ENCODE measurements at regions not wholly inside any gene's neighbourhood (a gene's known extent, or its start where the extent isn't known, plus 50 kb on each side); places are given as distances from the start of the nearest gene placed in this dataset.
A peak's percentile ranks its signal among the peaks of the same experiment; 100 is the strongest.

GRCh38 chr10:90592638-90593302 lies 265.1 kb downstream of the HTR7 start:
- intact Hi-C loops (cut with DNase I), result loop anchor here (5.0 kb wide), 1 partner anchor 800 kb away; no protein-coding TSS in a partner anchor
- no peak overlapping the region for H3K27ac ChIP-seq (replicated peaks in 1 of 4)
- TF ChIP-seq POLR2AphosphoS5 (IDR thresholded peaks at IDR 0.05), result no peak
- peak in 1 of 3 experiments; percentile 16 for TF ChIP-seq CTCF (IDR thresholded peaks at IDR 0.05)
- H3K4me3 ChIP-seq, result no peak overlapping the region
- 27% methylated on average over 3 of the region's 3 CpGs for WGBS
- no peaks in the 10 kb centered on the region for H3K27me3 ChIP-seq
- no peaks in the 10 kb centered on the region for H3K36me3 ChIP-seq
- H3K9me3 ChIP-seq, result no peaks in the 10 kb centered on the region
- DNase-seq (ENCODE audit: extremely low spot score), result peak; percentile 91
- no peaks in the 10 kb centered on the region for H3K4me1 ChIP-seq

- intact Hi-C loops (cut with DNase I), result no loop called here
- Histone ChIP-seq H3K27me3 (no peaks in the 10 kb centered on the region), H3K4me1 (no peaks in the 10 kb centered on the region), H3K4me3 (no peak overlapping the region), H3K36me3 (no peaks in the 10 kb centered on the region), H3K27ac (replicated peaks in 1 of 4) (no peak overlapping the region), H3K9me3 (no peaks in the 10 kb centered on the region)
- no peak for DNase-seq (ENCODE audit: extremely low spot score)
- WGBS, result 87% methylated on average over 4 of the region's 4 CpGs
- no peak for TF ChIP-seq POLR2A (IDR thresholded peaks at IDR 0.05; ENCODE audit: low read depth)
Measured at GRCh38 chr10:90598513-90598912, 259.3 kb downstream of the HTR7 start.

- WGBS, result 81% methylated on average over 2 of the region's 2 CpGs
- TF ChIP-seq POLR2AphosphoS5 (IDR thresholded peaks at IDR 0.05) (no peak), EP300 (IDR thresholded peaks at IDR 0.05) (no peak), CTCF (IDR thresholded peaks at IDR 0.05) (no peak), POLR2A (IDR thresholded peaks at IDR 0.05; ENCODE audit: low read depth) (no peak)
- no peak for DNase-seq (ENCODE audit: extremely low spot score)
Measured at GRCh38 chr10:90602862-90603610, 254.8 kb downstream of the HTR7 start.

GRCh38 chr10:90604636-90605035 lies 253.2 kb downstream of the HTR7 start:
- intact Hi-C loops (cut with DNase I), result no loop called here
- Histone ChIP-seq H3K4me1 (no peaks in the 10 kb centered on the region), H3K4me3 (no peak overlapping the region), H3K36me3 (no peaks in the 10 kb centered on the region), H3K27ac (replicated peaks in 1 of 4) (no peak overlapping the region), H3K9me3 (no peaks in the 10 kb centered on the region), H3K27me3 (no peaks in the 10 kb centered on the region)
- DNase-seq (ENCODE audit: extremely low spot score), result no peak
- TF ChIP-seq EP300 (IDR thresholded peaks at IDR 0.05) (no peak), CTCF (IDR thresholded peaks at IDR 0.05) (no peak), POLR2AphosphoS5 (IDR thresholded peaks at IDR 0.05) (no peak), POLR2A (IDR thresholded peaks at IDR 0.05; ENCODE audit: low read depth) (no peak)

More at GRCh38 chr10:90602862-90603610, 254.8 kb downstream of the HTR7 start:
- no peak overlapping the region for H3K27ac ChIP-seq (replicated peaks in 1 of 4)
- H3K9me3 ChIP-seq, result no peaks in the 10 kb centered on the region
- no peaks in the 10 kb centered on the region for H3K36me3 ChIP-seq
- H3K27me3 ChIP-seq, result no peaks in the 10 kb centered on the region
- intact Hi-C loops (cut with DNase I), result no loop called here
- H3K4me1 ChIP-seq, result no peaks in the 10 kb centered on the region
- H3K4me3 ChIP-seq, result no peak overlapping the region

GRCh38 chr10:90605506-90605905 lies 252.3 kb downstream of the HTR7 start:
- no peak for DNase-seq (ENCODE audit: extremely low spot score)
- intact Hi-C loops (cut with DNase I), result no loop called here
- H3K4me3 ChIP-seq, result no peak overlapping the region

More at GRCh38 chr10:90605506-90605905, 252.3 kb downstream of the HTR7 start:
- TF ChIP-seq CTCF (IDR thresholded peaks at IDR 0.05), result no peak
- no peak for TF ChIP-seq EP300 (IDR thresholded peaks at IDR 0.05)
- TF ChIP-seq POLR2AphosphoS5 (IDR thresholded peaks at IDR 0.05), result no peak
- TF ChIP-seq POLR2A (IDR thresholded peaks at IDR 0.05; ENCODE audit: low read depth), result no peak
- Histone ChIP-seq H3K9me3 (no peaks in the 10 kb centered on the region), H3K4me1 (no peaks in the 10 kb centered on the region), H3K27ac (replicated peaks in 1 of 4) (no peak overlapping the region), H3K36me3 (no peaks in the 10 kb centered on the region), H3K27me3 (no peaks in the 10 kb centered on the region)
- 65% methylated on average over 3 of the region's 3 CpGs for WGBS

Data from esophagus muscularis mucosa (tissue), 4 donors.